Kasumi-1 (cell line): ENCODE measurements at regions not wholly inside any gene's neighbourhood (a gene's known extent, or its start where the extent isn't known, plus 50 kb on each side); places are given as distances from the start of the nearest gene placed in this dataset.

Source experiments
- DNase-seq, 2 experiments: peaks; one replicate each; lab custom pipeline; 2025; lab: John Stamatoyannopoulos, UW

DNA sequence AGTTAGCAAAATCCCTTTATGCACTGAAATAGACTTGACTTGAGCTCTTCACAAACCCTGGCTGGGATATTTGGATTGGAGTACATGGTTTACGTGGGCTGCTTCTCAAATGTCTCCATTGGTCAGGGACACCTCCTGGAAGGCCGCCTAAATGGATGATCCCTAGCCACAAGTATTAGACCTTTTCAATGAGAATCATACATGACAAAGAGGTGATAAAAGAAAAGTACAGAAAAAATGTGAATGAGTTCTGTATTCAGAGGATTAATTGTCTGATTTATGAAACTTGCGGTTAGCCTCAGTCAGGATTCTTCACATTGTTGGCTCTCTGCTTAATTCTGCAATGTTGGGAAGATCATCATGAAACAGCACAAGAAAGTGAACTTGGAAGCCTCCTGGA lies 752.8 kb upstream of the ADAMTS16 start:
- DNase-seq = no peak

DNA sequence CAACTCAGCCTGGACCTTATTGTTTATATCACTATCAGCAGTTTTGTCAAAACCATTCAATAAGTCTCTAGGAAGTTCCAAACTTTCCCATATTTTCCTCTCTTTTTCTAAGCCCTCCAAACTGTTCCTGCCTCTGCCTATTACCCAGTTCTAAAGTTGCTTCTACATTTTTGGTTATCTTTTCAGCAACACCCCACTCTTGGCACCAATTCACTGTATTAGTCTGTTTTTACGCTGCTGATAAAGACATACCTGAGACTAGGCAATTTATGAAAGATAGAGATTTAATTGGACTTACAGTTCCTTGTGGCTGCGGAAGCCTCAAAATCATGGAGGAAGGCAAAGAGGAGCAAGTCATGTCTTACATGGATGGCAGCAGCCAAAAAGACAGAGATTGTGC lies 744.4 kb upstream of the ADAMTS16 start:
- no peak for DNase-seq

DNA sequence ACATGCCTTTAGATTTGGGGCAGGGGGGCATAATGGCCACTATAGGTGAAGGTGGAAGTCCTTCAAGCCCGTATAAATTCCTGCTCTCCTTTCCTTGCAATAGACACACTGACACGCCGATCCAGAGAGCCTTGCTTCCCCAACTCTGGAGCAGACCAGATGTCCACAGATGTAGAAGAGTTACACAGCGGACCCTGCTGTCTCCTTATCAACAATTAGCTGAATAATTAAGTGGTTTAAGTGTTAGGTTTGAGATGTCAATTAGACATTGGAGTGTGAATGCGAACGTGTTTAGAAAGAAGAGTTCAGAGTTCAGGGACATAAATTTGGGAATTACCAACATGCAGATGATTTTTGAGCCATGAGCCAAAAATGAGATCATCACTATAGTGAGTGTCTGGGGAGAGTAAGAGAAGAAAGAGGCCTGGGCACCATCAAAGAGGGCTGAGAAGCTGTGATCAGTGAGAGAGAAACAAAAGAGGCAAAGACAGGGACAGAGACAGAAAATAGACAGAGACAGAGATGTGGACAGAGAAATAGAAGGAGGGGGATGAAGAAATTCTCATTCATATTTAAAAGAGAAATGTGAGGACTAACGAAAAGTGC lies 734.4 kb upstream of the ADAMTS16 start:
- DNase-seq = no peak

DNA sequence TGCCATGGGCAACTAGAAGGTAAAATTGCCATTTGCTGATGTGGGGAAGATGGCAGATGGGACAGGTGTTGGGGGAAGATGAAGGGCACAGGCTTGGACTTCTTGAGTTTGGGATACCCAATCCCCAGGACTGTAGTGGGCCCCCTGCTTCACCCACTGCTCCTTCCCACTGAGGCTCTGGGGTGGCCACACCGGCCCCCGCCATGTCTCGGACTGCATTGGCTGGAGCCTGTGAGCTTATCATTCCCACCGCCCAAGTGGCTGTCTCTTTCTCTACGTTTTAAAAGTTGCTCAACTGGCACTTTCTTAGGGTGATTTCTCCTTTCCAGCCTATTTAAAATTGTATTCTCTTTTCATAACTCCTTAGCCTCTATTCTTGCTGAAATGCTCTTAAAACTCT lies 730.0 kb upstream of the ADAMTS16 start:
- DNase-seq = no peak

DNA sequence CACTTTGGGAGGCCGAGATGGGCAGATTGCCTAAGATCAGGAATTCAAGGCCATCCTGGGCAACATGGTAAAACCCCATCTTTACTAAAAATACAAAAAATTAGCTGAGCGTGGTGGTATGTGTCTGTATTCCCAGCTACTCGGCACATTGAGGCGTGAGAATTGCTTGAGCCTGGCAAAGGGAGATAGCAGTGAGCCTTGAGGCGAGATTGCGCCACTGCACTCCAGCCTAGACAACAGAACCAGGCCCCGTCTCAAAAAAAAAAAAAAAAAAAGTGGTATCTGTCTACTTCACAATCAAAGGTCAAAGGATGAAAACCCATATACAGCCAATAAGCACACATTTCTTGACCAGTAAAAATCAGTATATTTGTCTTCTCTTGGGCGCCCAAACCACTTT lies 728.5 kb upstream of the ADAMTS16 start:
- no peak for DNase-seq

DNA sequence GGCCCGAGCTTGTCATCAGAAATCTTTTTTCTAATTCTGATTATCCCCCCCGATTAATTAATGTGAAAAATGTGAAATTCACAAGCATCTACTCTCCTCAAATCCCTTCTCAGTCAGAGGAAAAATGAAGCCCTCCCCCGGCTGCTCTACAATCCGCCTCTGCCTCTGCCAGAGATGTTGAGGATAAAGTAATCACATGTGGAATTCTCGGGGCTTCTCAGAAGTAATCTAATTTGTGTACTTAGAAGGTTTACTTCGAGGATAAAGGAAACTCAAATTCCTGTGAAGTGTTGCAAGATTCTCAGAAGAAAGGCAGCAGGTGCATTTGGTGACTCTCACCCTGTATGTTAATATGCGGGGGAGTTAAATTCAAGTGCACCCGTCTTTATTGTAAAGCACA lies 726.1 kb upstream of the ADAMTS16 start:
- DNase-seq = no peak

DNA sequence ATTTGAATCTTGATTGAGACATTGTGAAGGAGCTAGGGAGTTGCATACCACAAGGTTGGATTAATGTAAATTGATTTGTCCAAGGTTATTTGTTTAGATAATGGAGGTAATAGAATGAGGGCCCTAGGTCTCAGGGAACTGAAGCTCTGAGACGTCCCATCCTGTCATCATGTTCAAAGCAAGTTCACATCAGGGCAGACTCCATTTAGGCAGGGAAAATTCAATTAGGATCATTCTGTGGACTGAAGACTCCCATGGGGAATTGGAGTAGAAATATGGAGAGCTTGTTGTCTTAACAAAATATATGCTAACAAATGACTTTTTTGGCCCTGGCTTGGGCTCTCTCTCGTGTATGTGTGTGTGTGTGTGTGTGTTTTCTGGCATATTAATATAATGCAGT lies 722.0 kb upstream of the ADAMTS16 start:
- DNase-seq = no peak

DNA sequence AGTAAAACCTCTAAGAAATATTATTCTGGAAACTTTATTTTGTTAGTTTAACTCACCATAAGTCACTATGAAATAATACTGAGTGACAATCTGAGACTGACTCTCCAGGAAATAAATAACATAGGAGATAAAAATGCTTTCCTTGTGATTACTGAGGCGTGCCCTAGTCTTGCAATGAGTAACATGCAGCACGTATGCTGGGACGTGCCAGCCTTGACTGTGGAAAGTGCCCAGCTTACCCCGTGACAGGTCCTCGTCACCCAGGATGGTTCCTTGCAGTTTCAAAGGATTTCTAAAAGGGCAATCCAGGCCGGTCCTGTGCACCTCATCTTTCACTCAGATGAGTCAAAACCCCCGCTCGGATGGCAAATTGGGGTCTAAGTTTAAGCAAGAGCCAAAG lies 720.8 kb upstream of the ADAMTS16 start:
- no peak for DNase-seq

DNA sequence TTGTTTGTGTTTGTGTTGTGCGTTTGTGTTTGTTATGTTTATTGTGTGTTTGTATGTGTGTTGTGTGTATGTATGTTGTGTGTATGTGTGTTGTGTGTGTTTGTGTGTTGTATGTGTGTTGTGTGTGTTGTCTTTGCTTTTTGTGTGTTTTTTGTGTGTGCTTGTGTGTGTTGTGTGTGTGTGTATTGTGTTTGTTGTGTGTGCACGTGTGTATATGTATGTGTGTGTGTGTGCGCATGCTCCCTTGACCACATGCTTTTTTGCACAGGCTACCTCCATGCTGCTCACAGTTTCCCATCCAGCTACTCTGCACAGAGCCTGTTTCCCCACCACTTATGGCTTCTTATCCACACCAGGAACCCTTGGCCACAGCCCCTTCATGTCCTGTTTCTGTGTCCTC lies 720.0 kb upstream of the ADAMTS16 start:
- no peak for DNase-seq

DNA sequence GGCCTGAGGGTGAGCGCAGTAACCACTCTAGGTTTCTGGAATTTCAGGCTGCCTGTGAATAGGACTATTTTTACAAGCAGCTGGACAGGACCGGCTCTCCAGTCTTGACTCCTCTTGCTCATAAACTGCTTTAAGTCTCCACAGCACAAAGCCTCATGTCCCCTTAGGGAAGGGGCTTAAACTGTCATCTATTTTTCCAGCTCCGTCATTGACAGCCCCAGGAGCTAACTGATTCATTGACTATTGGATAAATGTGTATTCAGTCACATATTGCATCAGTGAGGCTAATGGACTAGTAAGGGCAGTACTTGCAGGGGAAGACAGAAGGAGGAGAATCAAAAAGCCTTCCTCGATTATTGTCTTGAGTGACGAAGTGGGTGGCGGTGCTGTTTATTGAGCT lies 719.4 kb upstream of the ADAMTS16 start:
- no peak for DNase-seq

DNA sequence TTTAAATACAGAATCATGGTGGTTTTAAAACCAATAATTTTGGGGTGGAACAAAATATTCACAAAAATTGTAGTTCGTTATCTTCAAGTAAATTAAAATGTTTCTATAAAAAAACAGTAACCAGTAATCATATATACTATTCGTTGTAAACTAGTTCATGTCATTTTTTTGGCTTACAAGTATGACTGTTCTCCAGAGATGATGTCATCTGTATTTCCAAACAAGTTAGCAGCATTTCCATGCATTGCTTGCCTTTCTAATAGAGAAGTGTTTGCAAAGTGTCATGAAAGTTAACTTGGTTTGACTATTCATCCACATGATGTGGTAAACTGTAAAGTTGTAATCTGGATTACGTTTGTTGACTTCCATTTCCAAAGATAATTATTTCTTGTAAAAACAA lies 717.9 kb upstream of the ADAMTS16 start:
- DNase-seq = no peak

DNA sequence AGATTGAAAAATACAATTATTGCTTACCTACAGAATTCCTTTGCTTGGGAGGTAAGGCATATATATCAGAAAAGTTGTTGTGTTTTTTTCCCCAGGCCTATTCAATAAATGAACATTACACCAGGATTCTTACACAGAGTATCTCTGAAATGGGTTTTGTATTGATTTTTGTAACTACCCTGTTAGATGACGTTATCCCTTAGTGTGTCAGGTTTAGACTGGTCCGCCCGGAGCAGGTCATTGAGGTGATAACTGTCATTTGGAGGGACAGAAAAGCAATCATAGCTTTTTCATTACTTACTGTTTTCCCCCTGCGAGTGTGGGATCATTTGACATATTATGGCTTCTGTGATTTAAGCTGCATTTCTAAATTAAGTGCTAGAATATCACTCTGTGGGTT lies 715.2 kb upstream of the ADAMTS16 start:
- DNase-seq = no peak

DNA sequence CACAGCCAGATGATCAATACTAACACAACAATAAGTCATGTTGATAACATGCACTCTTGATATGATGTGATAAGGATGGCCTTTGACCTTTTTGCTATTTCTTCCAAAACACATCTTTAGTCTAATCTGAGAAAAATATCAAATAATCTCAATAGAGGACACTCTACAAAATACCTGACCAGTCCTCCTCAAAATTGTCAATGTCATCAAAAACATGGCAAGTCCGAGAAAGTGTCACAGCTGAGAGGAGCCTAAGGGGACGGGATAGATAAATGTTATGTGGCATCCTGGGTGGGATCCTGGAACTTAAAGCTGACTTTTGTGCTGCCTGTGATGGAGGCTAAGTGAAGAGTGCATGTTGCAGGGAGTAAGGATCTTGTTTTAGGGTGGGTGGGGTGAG lies 699.6 kb upstream of the ADAMTS16 start:
- DNase-seq = no peak

DNA sequence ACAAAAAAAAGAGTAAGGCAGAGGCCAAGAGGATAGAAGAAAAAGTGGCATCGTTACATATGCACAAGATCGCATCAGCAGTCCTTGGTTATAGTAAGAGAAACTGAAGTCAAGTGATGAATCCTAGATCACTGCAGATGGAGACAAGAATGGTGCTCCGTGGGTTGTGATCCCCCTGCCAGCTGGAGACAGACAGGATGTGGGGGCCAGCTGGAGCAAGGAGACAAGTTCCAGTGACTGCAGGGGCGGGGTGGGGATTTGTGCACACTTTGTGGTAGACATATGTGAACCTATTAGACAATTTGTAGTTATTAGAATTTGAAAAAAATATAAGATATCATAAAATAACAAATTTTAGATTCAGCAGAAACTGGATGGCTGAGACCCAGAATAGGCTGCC lies 697.9 kb upstream of the ADAMTS16 start:
- DNase-seq = no peak

DNA sequence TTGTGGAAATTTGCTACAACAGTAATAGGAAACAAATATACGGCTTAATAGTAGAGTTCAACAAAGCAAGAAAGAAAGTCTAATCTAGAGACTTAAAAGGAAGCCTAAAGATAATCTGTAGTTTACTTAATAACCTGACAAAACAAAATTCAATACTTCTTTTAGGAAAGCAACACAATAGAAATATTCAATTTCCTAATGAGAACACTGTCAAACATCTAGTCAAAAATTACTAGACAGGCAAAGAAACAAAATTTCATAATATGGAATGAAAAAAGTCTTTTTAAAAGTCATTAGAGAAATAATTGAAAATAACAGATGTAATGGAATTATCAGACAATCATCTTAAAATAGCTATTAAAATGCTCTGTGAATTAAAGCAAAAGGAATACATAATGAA lies 692.5 kb upstream of the ADAMTS16 start:
- DNase-seq = no peak

DNA sequence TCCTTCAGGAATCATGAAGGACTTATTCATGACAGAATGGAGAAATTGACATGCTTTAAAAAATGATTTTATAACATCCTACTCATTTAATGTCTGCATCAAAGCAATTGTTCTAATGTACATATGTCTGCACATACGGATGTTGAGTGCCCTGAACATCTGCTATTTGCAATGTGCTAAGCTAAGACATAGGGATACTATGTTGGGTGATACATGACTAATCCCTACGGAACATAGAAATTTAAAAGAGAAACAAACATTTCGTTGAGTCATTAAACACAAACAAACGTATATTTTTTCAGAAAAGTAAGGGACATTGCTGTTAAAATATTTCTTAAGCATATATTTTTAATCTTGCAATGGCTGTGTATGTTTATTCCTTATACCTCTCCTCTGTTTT lies 686.5 kb upstream of the ADAMTS16 start:
- DNase-seq = no peak

DNA sequence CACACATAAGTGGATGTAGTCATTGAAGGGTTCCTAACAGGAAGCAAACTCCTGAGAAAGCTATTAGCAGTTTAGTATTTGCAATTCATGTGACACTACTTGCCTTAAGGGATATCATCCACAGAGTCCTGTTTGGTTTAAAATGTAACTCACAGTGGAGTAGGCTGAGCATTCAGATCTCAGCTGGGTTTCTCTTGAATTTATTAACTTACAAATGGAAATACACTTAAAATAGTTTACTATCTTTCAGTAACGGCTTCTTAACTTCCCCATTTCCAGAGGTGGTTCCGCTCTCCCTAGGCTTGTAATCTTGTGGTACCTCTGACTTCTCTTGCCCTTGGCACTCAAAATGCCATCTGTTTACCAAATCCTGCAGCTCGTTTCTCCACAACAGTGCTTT lies 660.7 kb upstream of the ADAMTS16 start:
- no peak for DNase-seq

DNA sequence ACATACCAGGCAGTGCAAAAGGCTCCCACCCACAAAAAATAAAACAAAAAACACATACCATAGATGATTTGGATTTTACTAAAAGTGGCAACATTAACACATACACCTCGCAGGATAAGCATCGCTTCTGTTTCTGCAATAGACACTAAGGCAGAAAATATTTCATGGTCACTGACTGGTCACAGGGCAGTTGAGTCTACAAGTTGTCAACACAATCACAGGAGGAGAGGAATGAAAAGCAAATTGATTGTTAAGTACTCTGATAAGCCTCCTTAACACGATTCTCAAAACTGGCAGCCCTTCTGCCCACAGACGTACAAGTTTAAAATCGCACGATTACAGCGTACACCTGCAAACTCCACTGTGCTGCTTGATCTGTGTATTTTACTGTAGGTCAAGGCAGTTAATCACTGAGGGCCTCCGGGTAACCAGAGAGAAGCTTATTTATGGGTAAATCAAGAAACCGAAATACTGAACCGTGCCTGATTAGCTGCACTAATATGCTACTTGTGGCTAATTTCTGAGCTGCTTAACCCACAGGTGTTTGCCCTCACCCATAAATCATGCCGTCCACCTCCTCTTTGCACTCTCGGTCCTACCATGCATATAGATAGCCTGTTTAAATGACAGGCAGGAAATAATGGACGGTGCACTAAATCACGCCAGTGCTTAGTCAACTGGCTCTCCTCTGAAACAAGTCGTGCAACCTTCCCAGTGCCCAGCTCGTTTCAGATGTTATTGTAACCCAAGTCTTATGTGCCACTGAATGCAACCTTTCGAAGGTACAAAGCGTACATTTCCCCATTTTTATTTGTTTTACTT lies 659.4 kb upstream of the ADAMTS16 start:
- no peak for DNase-seq

DNA sequence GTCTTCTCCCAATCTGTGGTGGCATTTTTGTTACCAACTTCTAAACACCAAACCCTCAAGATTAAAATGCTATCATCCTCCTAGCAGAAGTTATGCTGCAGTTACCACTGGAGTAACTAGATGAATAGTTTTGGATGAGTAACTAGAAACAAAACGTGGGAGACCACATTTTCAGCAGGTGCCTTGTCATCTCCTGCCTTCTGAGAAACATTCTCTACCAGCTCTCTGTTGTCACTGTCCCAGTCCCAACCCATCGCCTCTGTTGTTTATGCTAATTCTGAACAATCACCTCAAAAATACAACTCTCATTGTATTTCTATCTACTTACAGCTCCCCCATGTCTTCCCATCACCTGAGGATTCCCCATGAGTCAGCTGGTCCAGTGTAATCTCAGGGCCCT lies 652.5 kb upstream of the ADAMTS16 start:
- DNase-seq = no peak

DNA sequence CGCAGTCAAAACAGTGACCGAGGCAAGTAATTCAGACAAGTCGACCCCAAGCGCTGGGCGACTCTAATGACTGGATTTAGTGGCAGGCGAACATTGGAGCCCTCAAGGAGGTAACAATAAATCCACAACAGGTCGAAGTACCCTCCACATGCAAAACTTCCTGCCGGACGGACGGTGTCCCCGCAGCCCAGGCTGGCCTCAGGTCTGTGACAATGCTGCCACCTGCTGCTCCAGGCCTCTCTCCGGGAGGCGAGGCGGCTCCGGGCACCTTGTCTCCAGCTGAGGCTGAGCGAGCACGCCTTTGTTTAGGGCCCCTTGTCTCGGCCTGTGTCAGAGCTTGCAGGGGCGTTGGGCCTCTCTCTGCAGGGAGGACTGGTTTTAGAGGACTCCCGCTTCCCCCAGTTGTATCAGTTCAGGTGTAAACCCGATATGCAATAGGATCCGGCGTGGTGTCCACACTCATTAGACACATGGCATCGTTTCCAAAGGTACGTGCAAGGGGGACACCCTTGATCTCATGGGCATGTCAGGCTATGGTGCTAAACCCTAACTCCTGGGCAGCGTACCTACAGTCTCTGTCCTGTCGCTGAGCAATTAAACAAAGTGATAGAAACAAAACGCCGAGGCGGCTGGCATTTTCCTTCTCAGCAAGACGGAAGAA lies 628.0 kb upstream of the ADAMTS16 start:
- DNase-seq = no peak

DNA sequence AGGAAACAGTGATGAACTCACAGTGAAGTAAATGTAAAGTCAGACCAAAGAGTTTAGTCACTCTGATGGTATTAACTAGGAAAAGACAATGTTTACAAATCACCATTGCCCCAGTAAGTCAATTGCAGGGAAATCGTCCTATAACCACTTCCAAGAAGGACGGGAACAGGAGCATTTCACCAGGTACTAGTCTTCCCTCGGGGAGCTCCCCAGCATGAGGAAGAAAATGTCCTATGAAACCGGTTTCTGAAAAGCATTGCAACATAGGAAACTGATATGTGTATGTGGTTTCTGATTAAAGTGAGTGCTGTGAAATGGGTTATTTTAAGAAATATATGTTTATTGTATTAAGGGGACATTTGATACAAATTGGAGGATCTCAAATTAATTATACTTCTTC lies 626.7 kb upstream of the ADAMTS16 start:
- no peak for DNase-seq

DNA sequence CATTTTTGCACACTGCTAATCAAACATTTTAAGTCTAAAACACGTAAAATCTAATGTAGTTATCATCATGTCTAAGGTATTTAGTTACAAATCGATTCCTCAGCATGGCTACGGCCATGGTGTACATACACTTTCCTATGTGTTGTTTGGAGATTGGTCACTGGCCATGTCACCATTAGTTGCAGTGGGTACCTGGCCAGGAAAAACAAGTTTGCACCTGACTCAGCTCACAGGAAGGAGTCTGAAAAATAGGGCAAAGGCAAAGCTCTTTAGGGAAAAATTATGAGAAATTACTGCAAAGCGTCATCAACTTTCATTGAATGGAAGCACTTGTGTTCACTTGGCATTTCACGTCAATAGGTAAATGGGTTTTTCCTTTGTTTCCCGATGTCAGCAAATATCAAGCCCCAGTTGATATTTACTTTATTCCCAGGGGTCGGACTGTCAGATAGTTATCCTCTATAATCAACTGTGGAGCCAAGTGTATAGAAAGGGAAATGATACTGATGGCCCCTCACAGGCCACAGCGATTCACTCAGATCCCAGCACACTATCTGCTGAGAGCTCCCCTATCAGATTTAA lies 626.0 kb upstream of the ADAMTS16 start:
- DNase-seq = no peak
